ENCODE measurements at regions not wholly inside any gene's neighbourhood (a gene's known extent, or its start where the extent isn't known, plus 50 kb on each side); places are given as distances from the start of the nearest gene placed in this dataset.
"Not testable (repeated sequence)": the region's sequence is repeated elsewhere in the genome, so short reads cannot be mapped to it uniquely, and the experiment has no call there.

- not testable (repeated sequence) for TF ChIP-seq CTCF, POLR2A (IDR thresholded peaks at IDR 0.05)
Measured at GRCh38 chr6:126988125-126988524, 130.3 kb upstream of the RSPO3 start.

Measured in esophagus squamous epithelium (tissue), 4 donors.